ENCODE measurements at regions not wholly inside any gene's neighbourhood (a gene's known extent, or its start where the extent isn't known, plus 50 kb on each side); places are given as distances from the start of the nearest gene placed in this dataset.

DNA sequence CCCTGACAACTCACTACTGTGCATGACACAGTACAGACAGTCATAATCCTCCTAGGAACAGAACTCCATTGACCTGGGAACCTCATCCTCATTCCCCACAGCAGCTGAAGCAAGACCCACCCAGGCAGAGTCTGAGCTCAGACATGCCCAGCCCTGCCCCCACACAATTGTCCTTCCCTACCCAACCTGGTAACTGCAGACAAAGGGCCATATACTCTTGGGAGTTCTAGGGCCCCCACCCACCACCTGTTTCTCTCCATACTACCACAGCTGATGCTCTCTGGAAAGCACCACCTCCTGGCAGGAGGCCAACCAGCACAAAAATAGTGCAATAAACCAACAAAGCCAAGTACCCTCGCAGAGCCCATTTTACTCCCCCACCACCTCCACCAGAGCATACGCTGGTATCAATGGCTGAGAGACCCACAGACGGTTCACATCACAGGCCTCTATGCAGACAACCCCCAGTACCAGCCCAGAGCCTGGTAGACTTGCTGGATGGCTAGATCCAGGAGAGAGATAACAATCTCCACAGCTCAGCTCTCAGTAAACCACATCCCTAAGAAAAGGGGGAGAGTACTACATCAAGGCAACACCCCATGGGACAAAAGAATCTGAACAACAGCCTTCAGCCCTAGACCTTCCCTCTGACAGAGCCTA lies 159.7 kb upstream of the CXADR start:
- TF ChIP-seq POLR2A (IDR thresholded peaks at IDR 0.05; ENCODE audit: low read depth, low read length), result no peak
- TF ChIP-seq TAF1 (IDR thresholded peaks at IDR 0.05; ENCODE audit: borderline replicate concordance, low read depth, low read length), result no peak

All from GM12892 (cell line).